MM.1S (cell line): ENCODE measurements at regions not wholly inside any gene's neighbourhood (a gene's known extent, or its start where the extent isn't known, plus 50 kb on each side); places are given as distances from the start of the nearest gene placed in this dataset.
"Not testable (repeated sequence)": the region's sequence is repeated elsewhere in the genome, so short reads cannot be mapped to it uniquely, and the experiment has no call there.

Experiments used
- DNase-seq: peaks from one replicate; pipeline ENCODE4 v3.0.0-alpha.2; 2015
- H2AFZ ChIP-seq: fragments of 300-600 bp; sonication (generic); 2 replicates; pipeline ENCODE4 v1.6.0; 2016; ENCODE audit warnings: antibody characterized with exemption, low read length
- H3F3A ChIP-seq: fragments of 300-600 bp; sonication (generic); 2 replicates; pipeline ENCODE4 v1.6.1; 2016; ENCODE audit warnings: mild to moderate bottlenecking, antibody characterized with exemption, low read length, moderate library complexity, mixed read lengths; ENCODE audit not compliant: insufficient read depth
- H3K27ac ChIP-seq: fragments of 300-600 bp; sonication (generic); 2 replicates; pipeline ENCODE4 v1.5.1; 2016; ENCODE audit warnings: mild to moderate bottlenecking, low read length
- H3K27me3 ChIP-seq: fragments of 300-600 bp; sonication (generic); replicated peaks from 2 replicates; pipeline ENCODE4 v1.6.0; 2016; ENCODE audit warnings: low read length; ENCODE audit not compliant: insufficient read depth
- H3K36me3 ChIP-seq: fragments of 300-600 bp; sonication (generic); replicated peaks from 2 replicates; pipeline ENCODE4 v1.6.1; 2016; ENCODE audit warnings: mild to moderate bottlenecking, low read length, mixed read lengths; ENCODE audit not compliant: insufficient read depth
- H3K4me1 ChIP-seq: fragments of 300-600 bp; sonication (generic); 2 replicates; pipeline ENCODE4 v1.6.1; 2016; ENCODE audit warnings: low read length, mixed read lengths
- H3K4me2 ChIP-seq: fragments of 300-600 bp; sonication (generic); 2 replicates; pipeline ENCODE4 v1.6.0; 2016; ENCODE audit warnings: low read depth, low read length
- H3K4me3 ChIP-seq: fragments of 300-600 bp; sonication (generic); 2 replicates; pipeline ENCODE4 v1.5.1; 2016; ENCODE audit warnings: low read length, mixed read lengths
- H3K79me2 ChIP-seq: fragments of 300-600 bp; sonication (generic); 2 replicates; pipeline ENCODE4 v1.6.1; 2016; ENCODE audit warnings: mixed run types, low read length, mixed read lengths
- H3K9ac ChIP-seq: fragments of 300-600 bp; sonication (generic); 2 replicates; pipeline ENCODE4 v1.6.1; 2016; ENCODE audit warnings: low read length, mixed read lengths
- H3K9me2 ChIP-seq: fragments of 300-600 bp; sonication (generic); replicated peaks from 2 replicates; pipeline ENCODE4 v1.6.1; 2016; ENCODE audit warnings: mild to moderate bottlenecking, low read length, mixed read lengths; ENCODE audit not compliant: insufficient read depth
- H3K9me3 ChIP-seq: fragments of 300-600 bp; sonication (generic); replicated peaks from 2 replicates; pipeline ENCODE4 v1.6.1; 2016; ENCODE audit warnings: mild to moderate bottlenecking, low read length, mixed read lengths; ENCODE audit not compliant: insufficient read depth
- H4K20me1 ChIP-seq: fragments of 300-600 bp; sonication (generic); 2 replicates; pipeline ENCODE4 v1.6.1; 2016; ENCODE audit warnings: mild to moderate bottlenecking, low read length, moderate library complexity, mixed read lengths; ENCODE audit not compliant: insufficient read depth
- EZH2 ChIP-seq: fragments of 300-600 bp; sonication (generic); optimal IDR thresholded peaks from 2 replicates; pipeline ENCODE3; 2017; ENCODE audit warnings: low read depth, mild to moderate bottlenecking, antibody characterized with exemption, low read length, mixed read lengths
- EZH2phosphoT487 ChIP-seq: fragments of 300-600 bp; sonication (generic); IDR thresholded peaks from 2 replicates; pipeline ENCODE4 v1.6.1; 2018; ENCODE audit warnings: antibody characterized with exemption, low read length
- TF ChIP-seq, protein P1 (sequence below): fragments of 300-600 bp; sonication (generic); IDR thresholded peaks from 2 replicates; pipeline ENCODE4 v1.5.1; 2016; ENCODE audit warnings: antibody characterized with exemption, low read length, mixed read lengths

DNA sequence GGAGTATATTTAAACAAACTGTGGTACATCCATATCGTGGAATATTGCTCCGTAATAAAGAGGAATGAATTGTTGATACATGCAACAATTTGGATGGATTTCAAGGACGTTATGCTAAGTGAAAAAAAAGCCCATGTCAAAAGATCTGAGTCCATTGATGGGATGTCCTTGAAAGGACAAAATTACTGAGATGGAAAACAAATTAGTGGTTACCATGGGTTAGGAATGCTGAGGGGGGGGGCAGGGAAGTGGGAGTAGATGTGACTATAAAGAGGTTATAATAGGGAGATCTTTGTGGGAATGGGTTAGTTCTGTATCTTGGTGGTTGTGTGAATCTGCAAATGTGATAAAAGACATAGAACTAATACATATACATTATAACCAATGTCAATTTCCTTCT, 409.3 kb downstream of the SRGAP2C start:
- Histone ChIP-seq H3K9me3 (no peaks in the 10 kb centered on the region), H3K79me2 (no peaks in the 10 kb centered on the region), H4K20me1 (no peaks in the 10 kb centered on the region), H3F3A (no peaks in the 10 kb centered on the region), H3K4me2 (no peak overlapping the region), H3K27ac (no peak overlapping the region), H2AFZ (no peak overlapping the region), H3K4me3 (no peak overlapping the region), H3K9me2 (no peaks in the 10 kb centered on the region), H3K9ac (no peak overlapping the region), H3K27me3 (no peaks in the 10 kb centered on the region), H3K4me1 (no peaks in the 10 kb centered on the region), H3K36me3 (no peaks in the 10 kb centered on the region)
- no peak for DNase-seq
- no peak for TF ChIP-seq EZH2phosphoT487
- no peak for TF ChIP-seq EZH2
- TF ChIP-seq, protein P1, sequence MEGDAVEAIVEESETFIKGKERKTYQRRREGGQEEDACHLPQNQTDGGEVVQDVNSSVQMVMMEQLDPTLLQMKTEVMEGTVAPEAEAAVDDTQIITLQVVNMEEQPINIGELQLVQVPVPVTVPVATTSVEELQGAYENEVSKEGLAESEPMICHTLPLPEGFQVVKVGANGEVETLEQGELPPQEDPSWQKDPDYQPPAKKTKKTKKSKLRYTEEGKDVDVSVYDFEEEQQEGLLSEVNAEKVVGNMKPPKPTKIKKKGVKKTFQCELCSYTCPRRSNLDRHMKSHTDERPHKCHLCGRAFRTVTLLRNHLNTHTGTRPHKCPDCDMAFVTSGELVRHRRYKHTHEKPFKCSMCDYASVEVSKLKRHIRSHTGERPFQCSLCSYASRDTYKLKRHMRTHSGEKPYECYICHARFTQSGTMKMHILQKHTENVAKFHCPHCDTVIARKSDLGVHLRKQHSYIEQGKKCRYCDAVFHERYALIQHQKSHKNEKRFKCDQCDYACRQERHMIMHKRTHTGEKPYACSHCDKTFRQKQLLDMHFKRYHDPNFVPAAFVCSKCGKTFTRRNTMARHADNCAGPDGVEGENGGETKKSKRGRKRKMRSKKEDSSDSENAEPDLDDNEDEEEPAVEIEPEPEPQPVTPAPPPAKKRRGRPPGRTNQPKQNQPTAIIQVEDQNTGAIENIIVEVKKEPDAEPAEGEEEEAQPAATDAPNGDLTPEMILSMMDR = no peak

GRCh38 chr1:121595089-121595488, 410.3 kb downstream of the SRGAP2C start:
- Histone ChIP-seq H3K36me3 (no peaks in the 10 kb centered on the region), H3K4me2 (no peak overlapping the region), H3K9me3 (no peaks in the 10 kb centered on the region), H3K4me3 (no peak overlapping the region), H3F3A (no peaks in the 10 kb centered on the region), H2AFZ (no peak overlapping the region), H3K4me1 (no peaks in the 10 kb centered on the region), H3K9me2 (no peaks in the 10 kb centered on the region), H3K27me3 (no peaks in the 10 kb centered on the region), H4K20me1 (no peaks in the 10 kb centered on the region), H3K27ac (no peak overlapping the region), H3K9ac (no peak overlapping the region), H3K79me2 (no peaks in the 10 kb centered on the region)
- TF ChIP-seq EZH2phosphoT487 (no peak), EZH2 (no peak)
- TF ChIP-seq, protein P1 = no peak
- DNase-seq = no peak

- not testable (repeated sequence) for H3K79me2 ChIP-seq, H3K36me3 ChIP-seq, H3K27me3 ChIP-seq, H2AFZ ChIP-seq, H3K4me3 ChIP-seq, H3K4me1 ChIP-seq, H3K9me3 ChIP-seq, H3F3A ChIP-seq, DNase-seq, H3K9ac ChIP-seq, H3K4me2 ChIP-seq, H3K9me2 ChIP-seq, H4K20me1 ChIP-seq, H3K27ac ChIP-seq
These were observed 420.2 kb downstream of the SRGAP2C start for GRCh38 chr1:121604843-121605444.

- not testable (repeated sequence) for H3K4me3 ChIP-seq, DNase-seq, H3K27me3 ChIP-seq, H3K36me3 ChIP-seq, H3K27ac ChIP-seq, H3K9ac ChIP-seq, H3F3A ChIP-seq, H3K9me2 ChIP-seq, H3K4me2 ChIP-seq, H3K9me3 ChIP-seq, H3K4me1 ChIP-seq, H2AFZ ChIP-seq, H4K20me1 ChIP-seq, H3K79me2 ChIP-seq
These were observed 422.7 kb downstream of the SRGAP2C start for GRCh38 chr1:121607499-121607898.
